RWPE1 (cell line): ENCODE measurements at regions not wholly inside any gene's neighbourhood (a gene's known extent, or its start where the extent isn't known, plus 50 kb on each side); places are given as distances from the start of the nearest gene placed in this dataset.

Experiments used
- CTCF ChIA-PET: fragments of 350-600 bp; sonication (Branson Sonifier 250); formaldehyde crosslinking; extraction: SDS; loops from one replicate; lab custom pipeline; 2021; lab: Yijun Ruan, JAX
- POLR2A ChIA-PET: fragments of 400-600 bp; formaldehyde crosslinking; extraction: SDS; loops from one replicate; lab custom pipeline; 2020; ENCODE audit warnings: antibody characterized with exemption; ENCODE audit not compliant: low non-redundant PET; lab: Yijun Ruan, JAX
- DNase-seq: peaks from one replicate; pipeline ENCODE4 v3.0.0; 2012; ENCODE audit warnings: low spot score
- H3K27ac ChIP-seq: fragments of 450-650 bp; 2 replicates; pipeline ENCODE4 v1.5.1; 2017
- CTCF ChIP-seq: fragments of 450-650 bp; conservative IDR thresholded peaks from 2 replicates; pipeline ENCODE4 v1.5.1; 2017; ENCODE audit warnings: low read depth, mild to moderate bottlenecking

DNA sequence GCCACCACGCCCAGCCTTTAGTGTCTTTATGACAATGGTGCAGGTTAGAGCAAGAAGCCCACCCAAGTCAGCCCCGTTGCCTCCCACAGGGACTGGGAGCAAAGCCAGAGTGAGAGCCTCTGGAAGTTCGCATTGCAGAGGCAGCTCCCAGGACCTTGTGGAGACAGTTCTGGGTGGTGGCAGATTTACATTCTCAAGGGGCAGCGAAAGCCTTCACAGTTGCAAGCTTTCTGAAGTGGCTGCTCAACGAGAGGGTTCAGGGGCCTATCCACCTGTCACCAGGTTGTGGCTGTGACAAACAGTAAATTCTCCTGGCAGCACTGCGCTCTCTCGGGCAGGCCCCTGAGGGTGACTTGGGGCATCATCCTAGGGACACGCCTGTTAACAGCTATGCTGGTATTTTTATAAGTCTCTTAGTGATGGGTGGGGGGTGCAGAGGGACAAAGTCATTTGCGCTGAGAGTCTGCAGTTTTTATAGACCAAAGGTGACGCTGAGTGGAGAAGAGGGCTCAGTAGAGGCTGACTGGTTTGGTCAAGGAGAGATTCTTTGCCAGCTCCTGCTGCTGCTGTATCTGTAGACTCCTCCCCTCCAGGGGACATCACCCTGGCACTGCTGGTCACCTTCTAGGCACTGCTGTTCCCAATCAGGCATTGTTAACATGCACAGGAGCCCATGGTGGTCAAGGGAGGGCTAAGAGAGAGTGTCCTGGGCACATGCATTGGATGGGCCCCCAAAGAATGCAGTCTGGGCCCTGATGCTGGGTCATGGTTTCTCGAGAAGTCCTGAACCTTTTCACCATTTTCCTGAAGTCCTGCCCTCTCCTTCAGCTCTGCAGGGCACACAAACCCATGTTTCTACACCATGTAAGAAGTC is 57.5 kb upstream of the KLF13 start:
- TF ChIP-seq CTCF, result no peak
- H3K27ac ChIP-seq, result no peak overlapping the region
- CTCF ChIA-PET, result no interaction called here
- no peak for DNase-seq
- POLR2A ChIA-PET, result no interaction called here

GRCh38 chr15:31269816-31270575 is 56.6 kb upstream of the KLF13 start:
- POLR2A ChIA-PET, result no interaction called here
- TF ChIP-seq CTCF, result no peak
- no peak for DNase-seq
- H3K27ac ChIP-seq, result no peak overlapping the region
- CTCF ChIA-PET, result no interaction called here

DNA sequence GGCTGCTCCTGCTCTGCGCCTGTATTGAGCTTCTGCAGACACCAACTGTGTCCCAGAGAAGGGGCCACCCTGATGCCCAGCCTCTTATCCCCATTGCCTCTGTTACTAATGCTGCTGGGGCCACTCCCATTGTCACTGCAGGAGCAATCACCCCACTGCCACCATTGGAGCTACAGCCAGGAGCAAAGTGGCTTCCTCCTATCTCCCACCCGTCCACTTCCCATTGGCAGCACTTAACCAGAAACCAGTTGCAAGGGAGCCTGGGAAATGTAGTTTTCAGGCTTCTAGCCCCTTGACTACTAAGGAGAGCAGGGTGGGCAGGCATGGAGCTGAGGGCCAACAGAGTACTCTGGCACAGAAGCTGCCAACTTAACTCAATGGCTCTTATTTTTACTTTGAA is 55.9 kb upstream of the KLF13 start:
- ChIA-PET POLR2A (no interaction called here), CTCF (no interaction called here)
- TF ChIP-seq CTCF, result no peak
- no peak for DNase-seq
- H3K27ac ChIP-seq, result no peak overlapping the region

- CTCF ChIA-PET, result no interaction called here
- POLR2A ChIA-PET, result no interaction called here
- no peak for DNase-seq
- TF ChIP-seq CTCF, result no peak
- H3K27ac ChIP-seq, result no peak overlapping the region
Measured at GRCh38 chr15:31271224-31271635, 55.4 kb upstream of the KLF13 start.

GRCh38 chr15:31271711-31272557 is 54.7 kb upstream of the KLF13 start:
- DNase-seq, result no peak
- TF ChIP-seq CTCF, result no peak
- no peak overlapping the region for H3K27ac ChIP-seq
- POLR2A ChIA-PET, result no interaction called here
- CTCF ChIA-PET, result no interaction called here
